Neuronal stem cell (in vitro differentiated cells): ENCODE measurements at regions not wholly inside any gene's neighbourhood (a gene's known extent, or its start where the extent isn't known, plus 50 kb on each side); places are given as distances from the start of the nearest gene placed in this dataset.

Experiments
- DNase-seq: peaks from one replicate; pipeline ENCODE4 v3.0.0-alpha.2; 2013; ENCODE audit warnings: low spot score
- H2AFZ ChIP-seq: one replicate; pipeline ENCODE4 v1.6.1; 2013; ENCODE audit warnings: mild to moderate bottlenecking, low read length, inconsistent platforms
- H2AK5ac ChIP-seq: 2 replicates; pipeline ENCODE4 v1.6.1; 2013; ENCODE audit warnings: low read depth, mild to moderate bottlenecking, inconsistent platforms, low read length, moderate library complexity, mixed read lengths
- H2BK120ac ChIP-seq: 2 replicates; pipeline ENCODE4 v1.6.1; 2013; ENCODE audit warnings: low read depth, mild to moderate bottlenecking, inconsistent platforms, low read length, moderate library complexity, mixed read lengths
- H2BK12ac ChIP-seq: one replicate; pipeline ENCODE4 v1.6.1; 2013; ENCODE audit warnings: low read length, inconsistent platforms
- H2BK15ac ChIP-seq: 2 replicates; pipeline ENCODE4 v1.6.1; 2013; ENCODE audit warnings: mild to moderate bottlenecking, low read length, inconsistent platforms, mixed read lengths
- H2BK5ac ChIP-seq: one replicate; pipeline ENCODE4 v1.6.1; 2013; ENCODE audit warnings: inconsistent platforms, mild to moderate bottlenecking, low read length, moderate library complexity
- H3K14ac ChIP-seq: one replicate; pipeline ENCODE4 v1.6.1; 2013; ENCODE audit warnings: low read length, inconsistent platforms
- H3K18ac ChIP-seq: 2 replicates; pipeline ENCODE4 v1.6.1; 2013; ENCODE audit warnings: low read length, inconsistent platforms
- H3K23ac ChIP-seq: 2 replicates; pipeline ENCODE4 v1.6.1; 2013; ENCODE audit warnings: low read depth, mild to moderate bottlenecking, mixed read lengths, low read length, inconsistent platforms; ENCODE audit not compliant: poor library complexity
- H3K27ac ChIP-seq: replicated peaks from 3 replicates; pipeline ENCODE4 v1.5.1; 2013; ENCODE audit warnings: low read length, inconsistent platforms
- H3K27me3 ChIP-seq, 3 experiments: 2 replicates each; pipeline ENCODE4 v1.6.1; 2013; ENCODE audit warnings: low read length in 3 of 3, mild to moderate bottlenecking in 2 of 3, inconsistent platforms in 1 of 3, low read depth in 1 of 3, mixed read lengths in 1 of 3, moderate library complexity in 1 of 3; ENCODE audit not compliant: control insufficient read depth in 3 of 3, insufficient read depth in 3 of 3
- H3K36me3 ChIP-seq, 2 donors: replicated peaks in 1 of 2; 2 replicates each; pipeline ENCODE4 v1.6.1; 2013; ENCODE audit warnings: low read length in 2 of 2; ENCODE audit not compliant: control insufficient read depth in 2 of 2, insufficient read depth in 2 of 2
- H3K4ac ChIP-seq: 2 replicates; pipeline ENCODE4 v1.6.1; 2013; ENCODE audit warnings: inconsistent platforms, mild to moderate bottlenecking, low read length, moderate library complexity
- H3K4me1 ChIP-seq, 2 donors: 1 replicate in 1 of 2; 2 replicates in 1 of 2; pipeline ENCODE4 v1.6.1; 2013; ENCODE audit warnings: low read length in 2 of 2, low read depth in 1 of 2; ENCODE audit not compliant: control insufficient read depth in 2 of 2, insufficient read depth in 1 of 2
- H3K4me2 ChIP-seq: one replicate; pipeline ENCODE4 v1.6.1; 2013; ENCODE audit warnings: mild to moderate bottlenecking, low read length, inconsistent platforms; ENCODE audit not compliant: insufficient read depth, poor library complexity, severe bottlenecking
- H3K4me3 ChIP-seq, 2 donors: 2 replicates each; pipeline ENCODE4 v1.5.1; 2013; ENCODE audit warnings: low read length in 2 of 2, mild to moderate bottlenecking in 2 of 2, inconsistent platforms in 1 of 2, moderate library complexity in 1 of 2
- H3K79me1 ChIP-seq: one replicate; pipeline ENCODE4 v1.6.1; 2013; ENCODE audit warnings: low read depth, mild to moderate bottlenecking, inconsistent platforms, low read length, moderate library complexity
- H3K9ac ChIP-seq: one replicate; pipeline ENCODE4 v1.6.1; 2013; ENCODE audit warnings: mild to moderate bottlenecking, low read depth, low read length, inconsistent platforms; ENCODE audit not compliant: poor library complexity
- H3K9me3 ChIP-seq, 2 donors: replicated peaks in 1 of 2; 2 replicates each; pipeline versions ENCODE3 to v1.6.1; 2013; ENCODE audit warnings: low read length in 2 of 2, mild to moderate bottlenecking in 2 of 2, inconsistent platforms in 1 of 2, low read depth in 1 of 2, mixed read lengths in 1 of 2, moderate library complexity in 1 of 2; ENCODE audit not compliant: control insufficient read depth in 2 of 2, insufficient read depth in 1 of 2
- H4K8ac ChIP-seq: one replicate; pipeline ENCODE4 v1.6.1; 2013; ENCODE audit warnings: low read depth, mild to moderate bottlenecking, inconsistent platforms, low read length, moderate library complexity
- H4K91ac ChIP-seq: one replicate; pipeline ENCODE4 v1.6.1; 2013; ENCODE audit warnings: low read length, low read depth, mild to moderate bottlenecking, inconsistent platforms; ENCODE audit not compliant: poor library complexity
- WGBS, 2 donors: extraction: QIAGEN DNeasy Blood & Tissue Kit; methylation state at CpG; one replicate each; pipeline ENCODE4 v1.1.7; 2013; ENCODE audit warnings: missing lambda C conversion rate in 2 of 2, mixed read lengths in 1 of 2; ENCODE audit not compliant: insufficient read length in 2 of 2, insufficient replicate concordance in 1 of 2; ENCODE audit errors: extremely low coverage in 2 of 2; 5-methylcytosine and 5-hydroxymethylcytosine counted together

- no peak overlapping the region for H2AFZ ChIP-seq
- no peak overlapping the region for H3K18ac ChIP-seq
- no peak overlapping the region for H3K4me2 ChIP-seq
- no peak overlapping the region for H4K91ac ChIP-seq
- H3K4ac ChIP-seq, result no peak overlapping the region
- H2AK5ac ChIP-seq, result no peak overlapping the region
- peaks cover 0 to 2% of the 10 kb centered on the region in 2 donors for H3K4me1 ChIP-seq
- no peaks in the 10 kb centered on the region for H3K27me3 ChIP-seq
- H3K14ac ChIP-seq, result no peak overlapping the region
- no peak overlapping the region for H2BK12ac ChIP-seq
- no peak for DNase-seq
- no peak overlapping the region for H3K9ac ChIP-seq
- no peak overlapping the region for H3K27ac ChIP-seq
- no peaks in the 10 kb centered on the region for H3K9me3 ChIP-seq
- H2BK5ac ChIP-seq, result no peak overlapping the region
- no peak overlapping the region for H2BK120ac ChIP-seq
- no peak overlapping the region for H2BK15ac ChIP-seq
- no peak overlapping the region for H3K23ac ChIP-seq
- no peak overlapping the region for H3K4me3 ChIP-seq
- no peak overlapping the region for H4K8ac ChIP-seq
- no peaks in the 10 kb centered on the region for H3K36me3 ChIP-seq
- no CpG with 5 or more reads among the region's 4 CpGs for WGBS, 2 donors
- no peaks in the 10 kb centered on the region for H3K79me1 ChIP-seq
Measured at GRCh38 chr3:65096110-65096745, 408.4 kb upstream of the ADAMTS9 start.

GRCh38 chr3:65094723-65095122 lies 406.9 kb upstream of the ADAMTS9 start:
- Histone ChIP-seq H3K36me3 (no peaks in the 10 kb centered on the region), H3K4me2 (no peak overlapping the region), H3K14ac (no peak overlapping the region), H2BK120ac (no peak overlapping the region), H3K4ac (no peak overlapping the region), H4K8ac (no peak overlapping the region), H3K23ac (no peak overlapping the region), H2AFZ (no peak overlapping the region), H3K4me3 (no peak overlapping the region), H3K9ac (no peak overlapping the region), H2AK5ac (no peak overlapping the region), H3K79me1 (no peaks in the 10 kb centered on the region), H4K91ac (no peak overlapping the region), H2BK15ac (no peak overlapping the region), H3K18ac (no peak overlapping the region), H3K27ac (no peak overlapping the region), H3K4me1 (peaks cover 0 to 2% of the 10 kb centered on the region in 2 donors), H3K9me3 (no peaks in the 10 kb centered on the region), H2BK12ac (no peak overlapping the region), H2BK5ac (no peak overlapping the region), H3K27me3 (no peaks in the 10 kb centered on the region)
- DNase-seq, result no peak

GRCh38 chr3:65093641-65094040 lies 405.8 kb upstream of the ADAMTS9 start:
- H3K36me3 ChIP-seq, result no peaks in the 10 kb centered on the region
- H3K14ac ChIP-seq, result no peak overlapping the region
- no peak overlapping the region for H2BK5ac ChIP-seq
- H3K4me2 ChIP-seq, result no peak overlapping the region
- H3K27me3 ChIP-seq, result no peaks in the 10 kb centered on the region
- H4K8ac ChIP-seq, result no peak overlapping the region
- H3K27ac ChIP-seq, result no peak overlapping the region
- no peak overlapping the region for H2AFZ ChIP-seq
- DNase-seq, result no peak
- H2BK12ac ChIP-seq, result no peak overlapping the region
- H3K4me3 ChIP-seq, result no peak overlapping the region
- H2BK120ac ChIP-seq, result no peak overlapping the region
- H3K18ac ChIP-seq, result no peak overlapping the region
- H4K91ac ChIP-seq, result no peak overlapping the region
- H3K4me1 ChIP-seq, result peaks cover 0 to 2% of the 10 kb centered on the region in 2 donors
- H2BK15ac ChIP-seq, result no peak overlapping the region
- H2AK5ac ChIP-seq, result no peak overlapping the region
- H3K9me3 ChIP-seq, result no peaks in the 10 kb centered on the region
- no peak overlapping the region for H3K23ac ChIP-seq
- no CpG with 5 or more reads among the region's 3 CpGs for WGBS, 2 donors
- H3K4ac ChIP-seq, result no peak overlapping the region
- no peak overlapping the region for H3K9ac ChIP-seq
- no peaks in the 10 kb centered on the region for H3K79me1 ChIP-seq

- H3K36me3 ChIP-seq, result no peaks in the 10 kb centered on the region
- H2BK15ac ChIP-seq, result no peak overlapping the region
- no peak overlapping the region for H4K91ac ChIP-seq
- H3K9ac ChIP-seq, result no peak overlapping the region
- no peak overlapping the region for H3K4me3 ChIP-seq
- H2BK120ac ChIP-seq, result no peak overlapping the region
- no peak overlapping the region for H2BK12ac ChIP-seq
- H2AFZ ChIP-seq, result no peak overlapping the region
- no peak overlapping the region for H3K4me2 ChIP-seq
- no peaks in the 10 kb centered on the region for H3K27me3 ChIP-seq
- H3K18ac ChIP-seq, result no peak overlapping the region
- no peak overlapping the region for H4K8ac ChIP-seq
- no peak overlapping the region for H3K23ac ChIP-seq
- H3K27ac ChIP-seq, result no peak overlapping the region
- DNase-seq, result no peak
- H3K4ac ChIP-seq, result no peak overlapping the region
- no peaks in the 10 kb centered on the region for H3K4me1 ChIP-seq
- no peak overlapping the region for H2BK5ac ChIP-seq
- no peak overlapping the region for H2AK5ac ChIP-seq
- H3K9me3 ChIP-seq, result no peaks in the 10 kb centered on the region
- no peak overlapping the region for H3K14ac ChIP-seq
- no peaks in the 10 kb centered on the region for H3K79me1 ChIP-seq
- WGBS, 2 donors, result no CpG with 5 or more reads among the region's 3 CpGs
Measured at GRCh38 chr3:65091565-65091964, 403.8 kb upstream of the ADAMTS9 start.
